T47D (cell line): ENCODE measurements at regions not wholly inside any gene's neighbourhood (a gene's known extent, or its start where the extent isn't known, plus 50 kb on each side); places are given as distances from the start of the nearest gene placed in this dataset.

Experiments
- DNase-seq, 2 experiments: peaks; one replicate each; pipeline versions ENCODE4 v3.0.0 to v3.0.0-alpha.2; 2011 to 2012; ENCODE audit warnings: low read depth in 1 of 2, low spot score in 1 of 2
- JUND ChIP-seq: IDR thresholded peaks from 2 replicates; pipeline ENCODE4 v1.6.1; 2012; ENCODE audit warnings: low read depth
- in situ Hi-C: cut with HindIII; loops from 2 replicates; pipeline ENCODE4 v1.10.0; 2016; ENCODE audit warnings: low sequenced_read_pairs, low pct_unique_long_range_greater_than_20kb

DNA sequence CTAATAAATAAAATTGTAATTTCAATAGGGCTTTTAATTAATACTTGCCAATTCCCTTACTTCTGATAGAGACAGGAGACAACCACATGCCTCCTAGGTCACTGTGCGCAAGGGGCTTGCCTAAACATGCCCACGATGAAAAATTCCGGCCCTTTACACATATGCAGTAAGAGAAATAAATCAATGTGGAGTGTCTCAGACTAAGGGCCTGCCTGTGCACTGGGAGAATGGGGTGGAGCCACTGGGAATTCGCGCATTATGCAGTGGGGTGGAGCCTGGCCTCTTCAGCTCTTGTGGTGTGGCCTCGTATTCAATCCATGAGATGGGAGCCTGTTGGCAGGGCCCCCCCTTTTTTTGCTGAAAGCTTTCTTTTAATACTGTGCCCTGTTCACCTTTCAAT, 484.5 kb downstream of the PDGFC start:
- in situ Hi-C loops: no loop called here
- TF ChIP-seq JUND: no peak
- no peak for DNase-seq

DNA sequence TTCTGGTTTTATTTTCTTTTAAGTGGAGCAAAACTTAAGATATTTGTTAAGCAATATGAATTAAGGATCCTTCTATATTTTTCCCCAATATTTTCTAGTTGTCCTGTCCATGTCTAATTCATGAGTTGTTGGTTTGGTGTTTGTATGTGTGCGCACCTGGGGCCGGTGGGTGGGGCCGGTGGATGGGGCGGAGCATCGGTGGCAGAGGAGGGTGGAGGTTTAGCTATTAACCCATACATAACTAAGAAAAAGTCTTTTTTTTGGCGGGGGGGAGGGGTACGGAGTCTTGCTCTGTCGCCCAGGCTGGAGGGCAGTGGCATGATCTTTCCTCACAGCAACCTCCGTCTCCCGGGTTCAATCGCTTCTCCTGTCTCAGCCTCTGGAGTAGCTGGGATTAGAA, 489.8 kb downstream of the PDGFC start:
- no peak for TF ChIP-seq JUND
- in situ Hi-C loops: no loop called here

DNA sequence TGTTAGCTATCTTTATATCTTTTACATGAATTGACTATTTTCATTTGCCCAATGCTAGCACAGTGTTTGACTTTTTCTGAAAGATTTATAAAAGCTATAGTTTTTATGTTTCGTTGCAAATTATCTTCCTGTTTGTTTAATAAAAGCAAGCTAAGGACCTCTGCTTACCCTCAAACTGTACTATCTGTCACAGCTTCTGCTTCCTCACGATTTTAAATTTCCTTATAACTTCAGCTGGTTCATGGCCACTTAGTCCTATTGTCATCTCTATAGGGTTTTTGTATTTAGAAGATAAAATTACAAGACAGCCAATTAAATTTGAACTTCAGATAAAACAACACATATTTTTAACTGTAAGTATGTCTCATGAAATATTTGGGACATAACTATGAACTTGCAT, 494.0 kb downstream of the PDGFC start:
- TF ChIP-seq JUND: no peak
- in situ Hi-C loops: no loop called here
- no peak for DNase-seq

More for the DNA sequence above, 489.8 kb downstream of the PDGFC start:
- DNase-seq: no peak

DNA sequence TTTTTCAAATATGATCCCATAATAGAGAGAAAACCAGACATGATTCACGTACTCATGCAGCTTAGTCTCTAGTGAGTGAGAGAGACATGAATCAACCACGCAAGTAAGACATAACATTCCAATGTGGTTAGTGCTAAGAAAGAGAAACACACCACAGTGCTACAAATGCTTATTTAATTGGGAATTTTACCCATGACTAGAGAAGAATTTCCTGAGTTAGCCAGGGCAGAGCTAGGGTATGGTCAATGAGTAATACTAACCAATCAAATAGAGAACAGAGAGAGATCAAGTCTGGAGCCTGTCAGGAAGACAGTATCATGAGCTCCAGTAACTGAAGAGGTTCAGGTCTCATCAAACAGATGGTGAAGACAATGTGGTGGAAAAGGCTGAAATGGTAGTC, 495.2 kb downstream of the PDGFC start:
- in situ Hi-C loops: no loop called here
- no peak for DNase-seq
- no peak for TF ChIP-seq JUND

DNA sequence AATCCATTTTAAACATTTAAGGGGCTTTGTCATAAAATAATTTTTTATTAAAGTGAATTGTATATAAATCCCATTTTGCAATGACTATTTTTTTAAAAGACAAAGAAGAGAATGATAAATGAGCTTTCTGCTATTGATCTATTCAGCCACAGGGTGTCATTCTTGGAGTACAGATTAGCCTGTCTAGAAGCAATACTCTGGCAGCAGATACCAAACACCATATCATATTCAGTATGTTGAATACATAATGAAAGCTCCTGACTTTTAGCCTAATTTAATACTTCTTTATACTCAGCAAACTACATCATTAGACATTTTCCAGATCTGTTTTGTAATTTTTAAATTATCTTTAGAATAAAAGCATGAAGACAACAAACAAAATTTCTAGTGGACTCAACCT, 496.3 kb downstream of the PDGFC start:
- peak; percentile 6 to 62 for DNase-seq
- no peak for TF ChIP-seq JUND
- in situ Hi-C loops: no loop called here

DNA sequence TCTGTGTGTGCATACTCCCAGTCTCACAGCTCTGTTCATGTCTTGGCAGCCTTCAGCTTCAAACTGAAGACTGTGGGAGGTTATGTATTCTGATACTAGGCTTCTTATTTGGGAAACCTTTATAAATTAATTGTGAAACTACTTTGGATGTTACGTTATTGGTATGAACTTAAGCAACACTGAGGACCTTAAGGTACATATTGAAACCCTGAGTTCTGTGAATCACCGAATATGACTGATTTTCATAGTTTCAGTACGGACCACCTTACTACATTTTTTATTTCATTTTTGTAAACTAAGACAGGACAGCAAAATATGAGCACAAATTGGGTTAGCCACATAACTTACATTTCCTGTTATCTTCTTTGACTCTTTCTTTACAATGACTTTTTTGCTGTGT, 498.4 kb downstream of the PDGFC start:
- no peak for DNase-seq
- no peak for TF ChIP-seq JUND
- in situ Hi-C loops: no loop called here

DNA sequence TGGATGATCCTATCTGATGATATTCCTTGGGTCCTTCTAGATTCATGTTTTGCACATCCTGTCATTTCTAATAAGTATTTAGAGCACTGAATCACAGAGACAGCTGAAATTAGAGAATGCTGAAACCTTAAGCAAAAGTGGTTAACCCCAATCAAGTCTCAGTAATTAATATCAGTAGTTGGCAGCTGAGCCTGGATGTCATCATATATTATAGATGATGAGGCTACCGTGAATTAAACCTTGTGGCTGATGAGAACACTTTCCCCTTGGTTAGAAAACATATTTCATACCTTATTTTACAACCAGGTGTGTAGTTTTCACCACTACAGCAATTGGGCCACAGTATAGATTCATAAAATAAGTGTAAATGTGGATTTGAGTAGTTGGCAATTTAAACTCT, 499.0 kb downstream of the PDGFC start:
- TF ChIP-seq JUND: no peak
- no peak for DNase-seq
- in situ Hi-C loops: no loop called here

DNA sequence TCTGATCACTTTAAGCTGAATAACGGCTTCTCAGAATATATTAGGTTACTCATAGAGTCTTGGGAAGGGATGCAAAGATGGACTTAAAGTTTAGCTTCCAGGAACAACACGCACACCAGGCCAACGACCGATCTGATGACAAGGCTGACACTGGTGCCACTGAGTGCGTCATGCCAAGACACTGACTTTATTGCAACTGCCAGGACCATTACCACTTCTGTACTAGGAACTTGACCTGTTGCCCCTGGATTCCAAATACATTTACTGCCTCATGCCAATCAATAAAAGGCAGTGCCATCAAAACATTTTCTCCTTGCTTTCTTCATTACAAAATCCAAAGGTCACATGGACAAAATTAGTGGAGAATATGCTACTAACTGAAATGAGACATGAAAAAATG, 505.9 kb upstream of the CTSO start:
- in situ Hi-C loops: no loop called here
- no peak for TF ChIP-seq JUND
- no peak for DNase-seq

DNA sequence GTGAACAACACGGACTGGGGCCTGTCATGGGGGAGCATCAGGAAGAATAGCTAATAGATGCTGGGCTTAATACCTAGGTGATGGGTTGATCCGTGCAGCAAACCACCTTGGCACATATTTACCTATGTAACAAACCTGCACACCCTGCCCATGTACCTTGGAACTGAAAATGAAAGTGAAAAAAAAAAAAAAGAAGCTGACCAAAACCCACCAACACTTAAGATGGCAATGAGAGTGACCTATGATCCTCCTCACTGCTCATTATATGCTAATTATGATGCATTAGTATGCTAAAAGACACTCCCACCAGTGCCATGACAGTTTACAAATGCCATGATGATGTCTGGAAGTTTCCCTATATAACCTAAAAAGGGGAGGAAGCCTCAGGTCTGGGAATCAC, 503.2 kb upstream of the CTSO start:
- no peak for TF ChIP-seq JUND
- no peak for DNase-seq
- in situ Hi-C loops: no loop called here

DNA sequence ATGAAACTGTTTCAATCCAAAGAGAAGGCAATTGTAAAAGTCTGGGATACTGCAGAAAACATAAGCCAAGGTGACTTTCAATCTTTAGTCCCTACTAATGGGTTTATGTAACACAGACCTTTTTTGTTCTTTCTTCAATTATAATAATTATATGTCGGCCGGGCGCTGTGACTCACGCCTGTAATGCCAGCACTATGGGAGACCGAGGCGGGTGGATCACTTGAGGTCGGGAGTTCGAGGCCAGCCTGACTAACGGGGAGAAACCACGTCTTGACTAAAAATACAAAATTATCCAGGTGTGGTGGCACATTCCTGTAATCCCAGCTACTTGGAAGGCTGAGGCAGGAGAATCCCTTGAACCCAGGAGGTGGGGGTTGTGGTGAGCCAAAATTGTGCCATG, 489.8 kb upstream of the CTSO start:
- no peak for DNase-seq
- no peak for TF ChIP-seq JUND
- in situ Hi-C loops: no loop called here

DNA sequence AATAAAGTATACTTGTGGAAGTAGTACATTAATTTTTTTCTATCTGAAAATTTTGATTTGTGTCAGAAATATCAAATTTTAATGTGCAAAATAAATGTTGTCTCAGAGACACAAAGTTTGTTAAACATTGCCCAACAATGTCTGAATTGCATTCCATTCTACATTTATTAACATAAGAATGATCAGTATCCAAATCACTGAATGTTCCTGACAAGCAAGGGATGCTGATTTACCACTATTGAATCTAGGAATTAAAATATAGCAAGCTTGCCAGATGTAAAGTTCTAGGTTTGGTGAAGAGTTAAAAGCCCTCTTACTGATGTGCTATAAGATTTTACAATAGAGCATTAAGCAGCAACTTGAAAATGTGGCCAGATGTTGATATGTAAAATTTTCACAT, 489.2 kb upstream of the CTSO start:
- no peak for TF ChIP-seq JUND
- DNase-seq: no peak
- in situ Hi-C loops: no loop called here

DNA sequence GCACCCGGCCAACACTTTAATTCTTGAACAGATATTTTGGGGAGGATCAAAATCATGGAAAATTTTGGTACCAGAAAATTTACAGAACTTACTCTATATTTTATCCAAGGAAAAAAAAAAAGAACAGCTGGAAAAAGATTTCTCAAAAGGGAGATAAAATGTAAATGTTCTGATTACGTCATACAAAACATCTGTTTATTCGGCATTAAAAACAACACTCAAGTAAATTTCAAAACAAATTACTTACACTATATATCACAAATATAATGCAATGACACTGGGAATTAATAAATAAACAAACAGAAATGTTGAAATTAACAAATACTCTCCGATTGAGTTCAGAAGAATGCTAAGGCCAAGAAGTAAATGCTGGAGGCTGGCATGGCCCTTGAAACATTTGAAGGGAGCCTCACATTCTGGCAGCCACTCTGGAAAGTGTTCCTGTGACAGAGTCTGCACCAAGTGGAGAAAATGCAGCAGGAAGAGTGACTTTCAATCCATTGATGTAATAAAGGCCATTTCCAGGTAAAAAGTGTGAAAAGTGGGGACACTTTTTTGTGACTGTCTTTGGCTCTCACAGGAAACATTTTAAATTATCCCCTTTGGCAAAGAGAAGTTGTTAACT, 486.0 kb upstream of the CTSO start:
- no peak for TF ChIP-seq JUND
- in situ Hi-C loops: no loop called here
- DNase-seq: no peak

DNA sequence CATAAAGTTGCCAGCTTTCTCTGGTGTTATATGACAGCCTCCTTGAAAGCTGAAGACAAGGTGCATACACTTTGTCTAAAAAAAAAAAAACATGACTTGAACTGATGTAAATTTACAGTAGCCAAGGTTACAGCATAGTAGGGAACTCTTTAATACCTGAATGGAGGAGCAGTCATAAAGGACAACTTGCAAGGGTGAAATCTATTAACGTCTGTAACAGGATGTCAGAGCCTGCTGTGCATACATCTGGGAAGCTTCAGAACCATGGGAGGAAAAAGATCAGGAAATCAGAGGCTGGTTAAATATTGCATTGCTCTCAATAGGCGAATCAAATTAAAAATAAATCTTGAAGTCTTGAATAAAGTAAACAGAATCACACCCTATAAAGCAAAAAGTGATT, 484.0 kb upstream of the CTSO start:
- in situ Hi-C loops: no loop called here
- TF ChIP-seq JUND: no peak
- no peak for DNase-seq

DNA sequence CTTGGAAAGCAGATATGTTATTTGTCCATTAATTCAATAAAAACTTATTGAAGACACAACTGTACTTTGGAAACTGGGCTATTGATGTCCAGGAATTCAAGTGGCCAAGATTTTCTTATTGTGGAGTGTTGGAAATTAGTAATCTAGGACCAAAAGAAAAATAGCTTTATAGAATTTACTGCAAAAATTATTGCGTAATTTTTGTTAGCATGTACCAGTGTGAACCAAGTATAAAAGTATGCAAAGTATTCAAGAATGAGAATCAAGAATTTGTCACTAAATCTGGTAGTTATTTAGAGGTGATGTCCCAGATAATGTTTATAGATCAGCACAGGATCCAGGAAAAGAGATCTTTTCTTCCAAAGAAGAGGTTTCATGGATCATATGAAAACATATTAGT, 468.9 kb upstream of the CTSO start:
- TF ChIP-seq JUND: no peak
- in situ Hi-C loops: no loop called here
- no peak for DNase-seq
